GM12891 (cell line): ENCODE measurements at regions not wholly inside any gene's neighbourhood (a gene's known extent, or its start where the extent isn't known, plus 50 kb on each side); places are given as distances from the start of the nearest gene placed in this dataset.

ENCODE experiments used
- POLR2A ChIP-seq: IDR thresholded peaks from 2 replicates; pipeline ENCODE4 v1.6.1; 2011; ENCODE audit warnings: low read depth, low read length, control low read depth
- POLR2AphosphoS5 ChIP-seq: IDR thresholded peaks from 2 replicates; pipeline ENCODE4 v1.6.1; 2011; ENCODE audit warnings: low read depth, low read length, control low read depth
- POU2F2 ChIP-seq: IDR thresholded peaks from 2 replicates; pipeline ENCODE4 v1.6.1; 2011; ENCODE audit warnings: low read depth, mild to moderate bottlenecking, control low read depth, low read length, moderate library complexity
- TAF1 ChIP-seq: IDR thresholded peaks from 2 replicates; pipeline ENCODE4 v1.6.1; 2011; ENCODE audit warnings: low read depth, low read length, control low read depth

- TF ChIP-seq POU2F2 (no peak), TAF1 (no peak), POLR2AphosphoS5 (no peak), POLR2A (no peak)
These were observed 72.7 kb upstream of the TINAGL1 start for GRCh38 chr1:31503570-31503969.
